ENCODE measurements at regions not wholly inside any gene's neighbourhood (a gene's known extent, or its start where the extent isn't known, plus 50 kb on each side); places are given as distances from the start of the nearest gene placed in this dataset.

DNA sequence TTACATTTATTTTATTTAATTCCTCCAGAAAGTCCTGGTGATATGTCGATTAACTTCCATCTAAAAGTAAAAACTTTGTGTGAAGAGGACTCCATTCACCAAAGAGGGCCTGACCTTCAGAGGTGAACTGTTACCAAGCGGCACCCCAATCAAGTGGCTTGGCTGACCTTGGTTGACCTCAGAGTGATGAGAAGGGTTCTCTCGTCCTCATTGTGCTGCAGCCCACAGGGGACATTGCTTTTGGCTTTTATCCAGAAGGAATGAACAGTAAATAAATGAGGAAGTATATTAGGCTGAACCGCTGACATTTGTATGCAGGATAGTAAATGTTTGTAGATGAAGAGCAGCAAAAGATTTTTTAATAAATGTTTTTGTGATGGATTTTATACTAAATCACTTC lies 172.4 kb upstream of the MKI67 start:
- DNase-seq (ENCODE audit: low read depth, low spot score) (no peak), ATAC-seq (no peak)
- no TSS peak for BruUV-seq (replicated peaks)
- Histone ChIP-seq H3K9ac (ENCODE audit: low read length) (no peak overlapping the region), H3K27ac (ENCODE audit: low read depth, low read length) (no peak overlapping the region), H3K4me1 (ENCODE audit: control insufficient read depth in 1 of 2, insufficient read depth in 2 of 2, low read length in 2 of 2) (no peaks in the 10 kb centered on the region), H3K36me3 (ENCODE audit: control insufficient read depth in 1 of 2, insufficient read depth in 2 of 2, low read length in 2 of 2) (no peaks in the 10 kb centered on the region), H3K9me3 (ENCODE audit: control insufficient read depth in 1 of 2, insufficient read depth in 1 of 2, low read depth in 1 of 2, low read length in 2 of 2) (no peaks in the 10 kb centered on the region), H3K27me3 (ENCODE audit: insufficient read depth, low read length) (peaks cover 32% of the 10 kb centered on the region), H4K20me1 (ENCODE audit: insufficient read depth) (no peaks in the 10 kb centered on the region), H3K4me3 (replicated peaks in 1 of 2; ENCODE audit: low read depth in 1 of 2, low read length in 2 of 2) (no peak overlapping the region), H2AFZ (ENCODE audit: low read depth, low read length, poor library complexity, severe bottlenecking) (no peak overlapping the region), H3K79me2 (ENCODE audit: insufficient read depth, low read length) (no peaks in the 10 kb centered on the region), H3K4me2 (ENCODE audit: low read length) (no peak overlapping the region), H3K9me2 (ENCODE audit: insufficient read depth) (no peaks in the 10 kb centered on the region)
- intact Hi-C loops (cut with micrococcal nuclease) = no loop called here
- TF ChIP-seq REST (IDR thresholded peaks at IDR 0.05; ENCODE audit: low read depth) = no peak
- no peak for TF ChIP-seq TCF7L2 (IDR thresholded peaks at IDR 0.05; ENCODE audit: borderline replicate concordance, extremely low read depth, insufficient read depth, insufficient read length)
- no peak for TF ChIP-seq POLR2AphosphoS5 (IDR thresholded peaks at IDR 0.05; ENCODE audit: low read depth, low read length)
- POLR2A ChIA-PET = no interaction called here
- CTCF ChIA-PET = no interaction called here
- RAD21 ChIA-PET (ENCODE audit: low non-redundant PET in 1 of 2, low total read pairs in 2 of 2, uncharacterized antibody in 2 of 2, unreplicated experiment in 2 of 2) = no interaction called here

DNA sequence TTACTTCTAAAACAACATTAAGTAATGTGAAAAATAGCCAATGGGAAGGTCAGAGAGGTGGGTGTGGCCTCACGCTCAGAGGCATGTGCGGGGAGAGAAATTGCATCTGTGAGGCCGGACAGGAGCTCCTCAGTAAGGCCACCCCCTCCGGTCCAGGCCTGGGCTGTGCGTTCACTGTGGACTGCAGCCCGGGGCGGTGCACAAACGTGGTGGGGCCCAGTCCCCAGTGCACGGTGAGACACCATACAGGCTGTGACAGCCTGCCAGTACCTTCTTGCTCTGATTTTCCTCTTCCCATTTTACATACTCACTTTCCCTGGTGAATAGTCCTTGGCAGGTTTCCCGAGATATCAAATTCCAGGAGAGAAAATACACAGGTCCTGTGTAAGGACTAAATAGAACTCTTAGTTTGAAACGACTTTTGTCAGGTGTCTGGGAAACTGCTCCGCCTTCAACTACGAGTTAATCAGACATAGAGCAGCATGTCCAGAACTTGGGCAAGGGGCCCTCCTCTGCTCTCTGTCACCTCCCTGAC lies 174.1 kb upstream of the MKI67 start:
- BruUV-seq (replicated peaks) = no TSS peak
- 0 out of 2 replicates have a peak, but pooled peaks have one; percentile 20 for ATAC-seq

More for the DNA sequence above, 174.1 kb upstream of the MKI67 start:
- H3K9ac ChIP-seq (ENCODE audit: low read length) = no peak overlapping the region
- H3K4me1 ChIP-seq (ENCODE audit: control insufficient read depth in 1 of 2, insufficient read depth in 2 of 2, low read length in 2 of 2) = no peaks in the 10 kb centered on the region
- POLR2A ChIA-PET = no interaction called here
- no peaks in the 10 kb centered on the region for H3K9me2 ChIP-seq (ENCODE audit: insufficient read depth)
- H2AFZ ChIP-seq (ENCODE audit: low read depth, low read length, poor library complexity, severe bottlenecking) = no peak overlapping the region
- no peak overlapping the region for H3K27ac ChIP-seq (ENCODE audit: low read depth, low read length)
- no peak overlapping the region for H3K4me3 ChIP-seq (replicated peaks in 1 of 2; ENCODE audit: low read depth in 1 of 2, low read length in 2 of 2)
- peaks cover 28% of the 10 kb centered on the region for H3K27me3 ChIP-seq (ENCODE audit: insufficient read depth, low read length)
- no peaks in the 10 kb centered on the region for H3K36me3 ChIP-seq (ENCODE audit: control insufficient read depth in 1 of 2, insufficient read depth in 2 of 2, low read length in 2 of 2)
- RAD21 ChIA-PET (ENCODE audit: low non-redundant PET in 1 of 2, low total read pairs in 2 of 2, uncharacterized antibody in 2 of 2, unreplicated experiment in 2 of 2) = no interaction called here
- H3K79me2 ChIP-seq (ENCODE audit: insufficient read depth, low read length) = no peaks in the 10 kb centered on the region
- H4K20me1 ChIP-seq (ENCODE audit: insufficient read depth) = no peaks in the 10 kb centered on the region
- DNase-seq (ENCODE audit: low read depth, low spot score) = no peak
- no peak overlapping the region for H3K4me2 ChIP-seq (ENCODE audit: low read length)
- H3K9me3 ChIP-seq (ENCODE audit: control insufficient read depth in 1 of 2, insufficient read depth in 1 of 2, low read depth in 1 of 2, low read length in 2 of 2) = no peaks in the 10 kb centered on the region
- TF ChIP-seq ZNF274 (IDR thresholded peaks at IDR 0.05; ENCODE audit: low read depth, low read length) = no peak
- TF ChIP-seq JUND (IDR thresholded peaks at IDR 0.05) = no peak
- no peak for TF ChIP-seq FOSL1 (IDR thresholded peaks at IDR 0.05; ENCODE audit: low read depth)
- no peak for TF ChIP-seq CBX3 (IDR thresholded peaks at IDR 0.05; ENCODE audit: low read depth)
- TF ChIP-seq, protein P1, sequence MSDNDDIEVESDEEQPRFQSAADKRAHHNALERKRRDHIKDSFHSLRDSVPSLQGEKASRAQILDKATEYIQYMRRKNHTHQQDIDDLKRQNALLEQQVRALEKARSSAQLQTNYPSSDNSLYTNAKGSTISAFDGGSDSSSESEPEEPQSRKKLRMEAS (IDR thresholded peaks at IDR 0.05) = no peak
- no peak for TF ChIP-seq EGR1 (IDR thresholded peaks at IDR 0.05; ENCODE audit: low read depth)
- TF ChIP-seq, protein P2, sequence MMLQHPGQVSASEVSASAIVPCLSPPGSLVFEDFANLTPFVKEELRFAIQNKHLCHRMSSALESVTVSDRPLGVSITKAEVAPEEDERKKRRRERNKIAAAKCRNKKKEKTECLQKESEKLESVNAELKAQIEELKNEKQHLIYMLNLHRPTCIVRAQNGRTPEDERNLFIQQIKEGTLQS (IDR thresholded peaks at IDR 0.05) = no peak
- TF ChIP-seq YY1 (IDR thresholded peaks at IDR 0.05; ENCODE audit: extremely low read depth, insufficient replicate concordance, low read depth, low read length) = no peak
- CTCF ChIA-PET = no interaction called here
- intact Hi-C loops (cut with micrococcal nuclease) = no loop called here
